HG02970 (cell line): ENCODE measurements at regions not wholly inside any gene's neighbourhood (a gene's known extent, or its start where the extent isn't known, plus 50 kb on each side); places are given as distances from the start of the nearest gene placed in this dataset.
A peak's percentile ranks its signal among the peaks of the same experiment; 100 is the strongest.

Experiments used
- ATAC-seq: cut with Tn5 transposase; IDR thresholded peaks from one replicate; pipeline ENCODE4 v1.9.1; 2021; ENCODE audit warnings: mild to moderate bottlenecking, moderate library complexity, moderate number of reproducible peaks; ENCODE audit not compliant: unreplicated experiment, low FRiP score

DNA sequence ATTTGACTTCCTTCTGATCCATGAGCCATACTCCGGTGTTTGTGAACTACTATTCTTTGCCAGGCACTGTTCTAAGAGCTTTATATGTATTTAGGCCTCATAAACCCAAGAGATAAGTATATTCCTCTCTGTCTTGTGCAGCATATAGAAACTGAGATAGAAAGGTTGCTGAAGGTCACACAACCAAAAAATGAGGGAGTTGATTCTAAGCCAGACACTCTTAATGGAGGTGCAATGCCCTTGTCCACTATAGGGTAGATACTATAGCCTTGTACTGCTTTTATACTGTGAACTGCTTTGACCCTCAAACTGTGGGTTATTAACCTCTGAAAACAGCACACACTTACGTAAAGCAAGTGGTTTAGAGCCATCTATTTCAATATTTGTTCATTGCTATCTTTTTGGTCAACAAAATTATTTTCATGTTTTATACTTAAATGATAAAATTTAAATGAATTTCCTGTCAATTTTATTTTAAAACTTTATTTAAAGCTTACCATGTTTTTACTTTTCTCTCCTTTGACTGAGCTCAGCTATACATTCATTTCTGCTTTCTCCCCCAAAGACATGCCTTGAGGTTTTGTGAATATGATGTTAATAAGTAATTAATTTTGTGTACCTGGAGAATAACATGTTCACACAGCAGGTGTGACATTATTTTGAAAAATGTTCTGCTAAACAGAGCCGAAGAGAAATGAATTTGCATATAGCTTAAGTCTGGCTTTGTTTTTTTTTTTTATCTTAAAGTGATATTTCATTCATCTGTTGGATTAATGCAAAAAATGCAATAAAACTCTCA lies 687.3 kb downstream of the DNAJB9 start:
- ATAC-seq: no peak

DNA sequence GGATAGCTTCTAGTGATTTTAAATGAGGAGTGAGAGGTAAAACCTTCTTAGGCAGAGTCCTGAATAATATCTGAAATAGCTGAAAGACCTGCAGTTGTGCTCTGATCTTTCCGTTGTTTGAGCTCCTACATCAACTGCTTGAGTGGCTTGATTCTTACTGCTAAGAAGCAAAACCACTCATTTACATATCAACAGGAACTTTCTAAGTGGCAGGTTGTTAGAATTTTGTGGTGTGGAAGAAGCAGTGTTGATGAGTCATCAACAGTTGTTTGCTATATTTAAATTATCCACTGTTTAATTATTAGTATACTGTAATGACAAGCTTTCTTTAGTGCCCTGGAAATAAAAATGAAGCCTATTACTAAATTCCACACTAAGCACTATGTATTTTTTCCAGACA lies 689.5 kb downstream of the DNAJB9 start:
- ATAC-seq: peak; percentile 55

GRCh38 chr7:109261781-109262180 lies 692.1 kb downstream of the DNAJB9 start:
- ATAC-seq: no peak

- no peak for ATAC-seq
These were observed 696.9 kb downstream of the DNAJB9 start for GRCh38 chr7:109266610-109267009.

DNA sequence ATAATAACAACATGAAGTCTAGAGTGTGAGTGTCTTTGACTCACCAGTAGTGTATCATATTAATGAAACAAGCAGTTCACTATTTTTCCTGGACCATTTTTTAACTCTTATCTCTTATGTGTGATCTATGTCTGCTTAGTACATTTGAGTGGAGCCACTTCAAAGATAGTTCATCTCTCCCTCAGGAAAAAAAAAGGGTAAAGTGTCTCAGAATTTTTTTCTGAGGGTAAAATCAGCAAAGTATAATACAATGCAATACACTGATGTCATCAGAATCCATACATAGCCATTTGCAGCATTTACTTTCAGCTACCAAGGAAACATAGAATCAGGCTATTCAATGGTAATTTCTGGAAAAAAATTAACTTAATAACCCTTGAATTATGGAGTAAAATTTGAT lies 706.7 kb downstream of the DNAJB9 start:
- no peak for ATAC-seq

DNA sequence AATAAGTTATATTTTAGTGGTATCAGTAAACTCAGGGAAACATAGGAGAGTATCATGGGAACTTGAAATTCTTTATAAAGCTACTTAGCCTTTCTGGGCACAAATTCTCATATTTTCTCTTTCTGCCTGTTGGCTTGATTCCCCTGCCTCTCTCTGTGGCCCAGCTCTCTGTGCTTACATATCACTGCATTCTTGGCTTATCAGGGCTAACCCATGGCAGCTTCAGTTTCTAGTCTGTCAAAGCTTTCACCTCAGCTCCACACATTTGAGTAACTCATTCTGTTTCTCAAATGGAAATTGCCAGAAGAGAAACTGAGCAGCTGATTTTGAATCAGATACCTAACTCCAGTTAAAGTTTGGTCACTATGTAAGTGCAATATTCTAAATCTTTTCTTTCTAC lies 713.1 kb downstream of the DNAJB9 start:
- no peak for ATAC-seq

GRCh38 chr7:109284943-109285342 lies 715.3 kb downstream of the DNAJB9 start:
- no peak for ATAC-seq

DNA sequence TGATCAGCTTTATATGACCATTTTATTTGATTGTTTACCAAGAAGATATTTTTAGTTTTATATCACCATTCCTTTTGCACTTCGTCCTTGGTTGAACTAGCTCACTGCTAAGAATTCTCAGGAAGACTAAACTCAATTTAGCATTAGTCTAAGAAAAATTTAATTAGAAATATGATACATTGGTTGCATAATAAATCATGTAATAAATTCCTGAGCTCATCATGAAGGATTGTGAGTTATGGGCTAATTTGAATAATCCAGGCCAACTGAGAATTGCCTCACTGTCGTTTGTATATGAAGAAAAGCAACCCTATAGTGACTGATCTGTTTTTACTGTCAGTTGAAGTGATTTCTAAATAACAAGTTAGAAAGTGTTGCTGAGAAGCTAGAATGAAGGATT lies 725.5 kb downstream of the DNAJB9 start:
- no peak for ATAC-seq

DNA sequence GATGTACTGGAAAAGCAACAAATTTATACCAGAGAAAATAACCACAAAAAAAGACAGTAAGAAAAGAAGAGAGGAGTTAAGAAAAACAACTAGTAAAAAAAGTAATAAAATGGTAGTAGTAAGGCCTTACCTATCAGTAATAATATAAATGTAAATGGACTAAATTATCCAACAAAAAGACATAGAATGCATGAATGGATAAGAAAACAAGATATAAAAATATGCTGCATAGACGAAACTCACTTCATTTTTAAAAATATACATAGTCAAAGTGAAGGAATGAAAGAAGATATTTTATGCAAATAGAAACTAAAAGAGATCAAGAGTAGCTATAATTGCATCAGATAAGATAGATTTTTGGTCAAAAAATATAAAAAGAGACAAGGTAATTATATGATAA lies 739.1 kb downstream of the DNAJB9 start:
- ATAC-seq: no peak

DNA sequence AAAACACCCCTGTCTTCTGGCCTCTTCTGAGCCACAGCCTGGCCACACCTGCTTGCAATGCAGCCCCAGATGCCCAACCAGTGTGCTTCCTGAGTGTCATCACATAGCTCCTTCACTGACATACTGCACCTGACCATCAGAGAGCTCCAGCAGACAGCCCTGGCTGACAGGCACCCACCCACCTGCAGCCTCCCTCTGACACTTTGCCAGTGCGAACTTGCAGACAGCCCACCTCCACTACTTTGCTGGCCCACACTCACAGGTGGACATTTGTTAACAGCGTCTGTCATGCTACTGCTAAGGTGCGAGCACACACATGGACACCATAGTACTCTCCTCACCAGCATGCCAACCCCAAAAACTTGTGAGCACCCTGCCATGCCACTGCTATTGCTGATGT lies 740.1 kb downstream of the DNAJB9 start:
- no peak for ATAC-seq

- no peak for ATAC-seq
These were observed 748.5 kb downstream of the DNAJB9 start for GRCh38 chr7:109318136-109318535.

GRCh38 chr7:109322833-109323232 lies 753.2 kb downstream of the DNAJB9 start:
- no peak for ATAC-seq

DNA sequence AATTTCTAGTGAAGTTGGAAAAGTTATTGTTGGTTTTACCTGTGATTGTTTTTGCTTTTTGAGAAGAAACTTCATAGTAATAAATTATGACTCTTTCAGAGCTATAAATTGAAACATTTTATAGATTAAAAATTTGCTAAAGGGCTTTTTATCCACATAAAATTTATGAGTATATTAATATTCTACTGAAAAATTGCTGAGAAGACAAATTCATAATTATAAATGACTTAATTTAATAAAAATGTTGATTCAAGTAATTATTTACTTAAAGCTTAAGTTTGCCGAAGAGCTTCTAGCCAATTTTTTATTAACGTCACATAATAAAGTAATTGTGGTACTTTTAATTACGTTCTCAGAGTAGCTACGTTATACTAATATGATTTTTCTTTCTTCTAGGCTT lies 761.7 kb downstream of the DNAJB9 start:
- ATAC-seq: no peak

DNA sequence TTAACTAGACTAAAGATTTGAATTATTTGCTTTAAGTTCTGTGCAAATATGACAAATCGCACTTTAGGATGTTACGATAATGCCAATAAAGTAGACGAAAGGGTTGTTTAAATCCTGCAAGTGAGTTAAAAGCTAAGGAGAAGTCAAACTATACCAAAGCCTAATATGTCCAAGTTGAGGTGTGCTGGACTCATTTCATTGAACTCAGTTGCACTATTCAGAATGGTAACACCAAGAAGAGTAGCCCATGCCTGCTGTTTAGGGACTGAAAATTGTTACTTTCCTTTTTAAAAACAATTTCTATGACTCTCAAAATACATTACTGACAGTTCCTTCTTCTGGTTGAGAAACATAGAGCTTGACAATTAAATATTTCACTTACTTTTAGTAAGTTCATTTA lies 766.3 kb downstream of the DNAJB9 start:
- no peak for ATAC-seq

GRCh38 chr7:109336531-109336930 lies 766.9 kb downstream of the DNAJB9 start:
- no peak for ATAC-seq

DNA sequence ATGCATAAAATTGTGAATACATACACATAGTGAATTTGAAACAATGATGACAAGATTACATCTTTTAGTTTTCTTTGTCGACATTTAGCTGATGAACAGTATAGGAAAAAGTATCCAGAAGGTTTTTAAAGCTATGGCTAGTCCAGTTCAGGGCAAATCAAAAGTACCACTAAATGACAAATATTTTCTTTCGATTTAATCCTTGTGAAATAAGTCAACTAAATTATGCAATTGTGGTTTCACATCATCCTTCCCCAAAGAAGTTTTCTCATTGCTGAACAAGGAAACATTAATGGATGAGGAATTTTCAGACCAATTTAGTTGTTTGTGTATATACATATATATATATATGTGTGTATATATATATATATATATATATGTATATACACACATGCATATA lies 774.0 kb downstream of the DNAJB9 start:
- ATAC-seq: no peak

DNA sequence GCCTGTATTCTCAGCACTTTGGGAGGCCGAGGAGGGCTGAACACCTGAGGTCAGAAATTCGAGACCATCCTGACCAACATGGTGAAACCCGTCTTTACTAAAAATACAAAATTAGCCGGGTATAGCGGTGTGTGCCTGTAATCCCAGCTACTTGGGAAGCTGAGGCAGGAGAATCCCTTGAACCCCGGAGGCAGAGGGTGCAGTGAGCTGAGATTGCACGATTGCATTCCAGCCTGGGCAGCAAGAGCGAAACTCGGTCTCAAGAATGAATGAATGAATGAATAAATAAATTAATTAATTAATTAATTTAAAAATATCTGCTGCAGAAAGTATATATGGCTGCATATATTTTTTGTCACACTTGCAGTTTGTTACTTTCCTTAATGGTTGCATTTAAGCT lies 781.8 kb downstream of the DNAJB9 start:
- no peak for ATAC-seq

DNA sequence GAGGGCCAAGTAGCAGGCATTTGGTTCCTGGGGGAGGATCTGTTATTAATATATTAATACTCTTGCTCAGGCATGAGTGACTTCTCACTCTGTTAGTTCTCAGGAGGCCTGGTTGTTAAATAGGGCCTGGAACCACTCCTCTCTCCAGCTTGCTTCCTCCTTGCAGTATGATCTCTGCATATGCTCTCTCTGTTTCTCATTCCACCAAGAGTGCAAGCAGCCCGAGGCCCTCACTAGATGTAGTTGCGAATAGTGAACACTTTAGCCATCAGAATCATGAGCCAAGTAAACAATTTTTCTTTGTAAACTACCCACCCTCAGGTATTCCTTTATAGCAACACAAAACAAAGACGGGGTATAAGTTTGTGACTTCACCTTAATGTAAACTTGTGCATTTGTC lies 784.3 kb downstream of the DNAJB9 start:
- no peak for ATAC-seq

GRCh38 chr7:109354552-109354951 lies 784.9 kb downstream of the DNAJB9 start:
- no peak for ATAC-seq

DNA sequence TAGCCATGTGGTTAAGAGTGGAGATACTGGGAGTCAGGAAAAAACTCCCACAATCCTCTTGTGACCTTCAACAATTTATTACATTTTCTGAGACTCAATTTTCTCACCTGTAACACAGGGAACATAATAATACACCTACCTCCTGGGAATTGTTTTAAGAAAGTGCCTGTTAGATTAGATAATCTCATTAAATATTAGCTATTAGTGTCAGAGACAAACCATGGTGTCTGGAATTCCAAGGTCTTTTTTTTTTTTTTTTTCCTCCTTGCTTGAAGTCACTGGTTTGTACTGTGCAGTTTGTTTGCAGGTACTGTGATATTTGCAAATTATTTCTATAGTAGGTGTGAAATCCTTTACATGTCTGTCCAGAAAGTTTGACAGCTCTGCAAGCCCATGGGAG lies 806.1 kb downstream of the DNAJB9 start:
- no peak for ATAC-seq

DNA sequence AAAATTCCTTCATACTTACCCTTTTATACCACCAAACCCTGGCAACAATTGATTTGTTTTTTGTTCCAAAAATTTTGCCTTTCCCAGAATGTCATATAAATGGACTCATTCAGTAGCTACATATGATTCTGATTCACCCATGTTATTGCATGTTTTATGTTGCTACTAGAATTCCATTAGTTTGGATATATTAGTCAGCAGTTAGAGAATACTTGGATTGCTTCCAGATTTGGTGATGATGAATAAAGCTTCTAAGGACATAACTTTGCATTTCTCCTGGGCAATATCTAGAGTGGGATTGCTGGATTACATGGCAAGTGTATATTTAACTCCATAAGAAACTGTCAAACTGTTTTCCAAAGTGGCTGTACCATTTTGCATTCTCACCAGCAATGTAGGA lies 806.9 kb downstream of the DNAJB9 start:
- no peak for ATAC-seq

DNA sequence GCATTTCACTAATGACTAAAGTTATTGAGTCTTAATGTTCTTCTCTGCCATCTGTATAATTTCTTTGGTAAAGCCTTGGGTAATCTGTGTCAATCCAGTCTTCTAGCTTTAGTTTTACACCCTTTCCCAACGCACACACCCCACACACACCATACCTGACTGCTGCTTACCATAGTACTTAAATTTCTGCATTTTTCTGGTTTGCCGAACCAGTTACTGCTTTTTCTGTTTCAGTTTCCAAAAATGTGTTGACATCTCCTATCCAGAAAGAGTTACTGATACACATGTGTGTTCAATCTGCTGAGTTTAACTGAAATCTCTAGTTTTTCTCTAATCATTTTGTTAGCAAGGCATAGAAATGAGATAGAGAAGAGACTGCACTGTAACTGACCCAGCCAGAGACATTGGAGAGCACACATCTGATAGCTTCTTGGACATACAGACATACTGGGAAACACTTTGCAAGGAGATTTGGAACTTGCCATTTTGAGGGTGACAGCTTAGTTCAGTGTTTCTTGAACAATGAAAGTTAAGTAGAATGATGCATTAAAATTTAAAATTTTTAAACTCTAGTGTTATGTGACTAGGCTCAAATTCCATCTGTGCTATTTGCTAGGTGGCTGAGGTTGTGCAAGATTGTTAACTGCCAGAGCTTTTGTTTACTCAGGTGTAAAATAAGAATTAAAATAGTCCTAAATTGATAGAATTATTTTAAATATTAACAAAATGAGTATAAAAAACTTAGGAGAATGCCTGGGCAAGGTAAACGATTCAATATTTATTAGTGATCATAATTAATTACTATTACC lies 807.6 kb downstream of the DNAJB9 start:
- no peak for ATAC-seq
